ENCODE measurements at regions not wholly inside any gene's neighbourhood (a gene's known extent, or its start where the extent isn't known, plus 50 kb on each side); places are given as distances from the start of the nearest gene placed in this dataset.

GRCh38 chrX:13897566-13897965 lies 80.7 kb upstream of the GPM6B start:
- TF ChIP-seq ZBTB21 (tag by site-specific recombination; IDR thresholded peaks at IDR 0.05) = no peak
- TF ChIP-seq, protein P1, sequence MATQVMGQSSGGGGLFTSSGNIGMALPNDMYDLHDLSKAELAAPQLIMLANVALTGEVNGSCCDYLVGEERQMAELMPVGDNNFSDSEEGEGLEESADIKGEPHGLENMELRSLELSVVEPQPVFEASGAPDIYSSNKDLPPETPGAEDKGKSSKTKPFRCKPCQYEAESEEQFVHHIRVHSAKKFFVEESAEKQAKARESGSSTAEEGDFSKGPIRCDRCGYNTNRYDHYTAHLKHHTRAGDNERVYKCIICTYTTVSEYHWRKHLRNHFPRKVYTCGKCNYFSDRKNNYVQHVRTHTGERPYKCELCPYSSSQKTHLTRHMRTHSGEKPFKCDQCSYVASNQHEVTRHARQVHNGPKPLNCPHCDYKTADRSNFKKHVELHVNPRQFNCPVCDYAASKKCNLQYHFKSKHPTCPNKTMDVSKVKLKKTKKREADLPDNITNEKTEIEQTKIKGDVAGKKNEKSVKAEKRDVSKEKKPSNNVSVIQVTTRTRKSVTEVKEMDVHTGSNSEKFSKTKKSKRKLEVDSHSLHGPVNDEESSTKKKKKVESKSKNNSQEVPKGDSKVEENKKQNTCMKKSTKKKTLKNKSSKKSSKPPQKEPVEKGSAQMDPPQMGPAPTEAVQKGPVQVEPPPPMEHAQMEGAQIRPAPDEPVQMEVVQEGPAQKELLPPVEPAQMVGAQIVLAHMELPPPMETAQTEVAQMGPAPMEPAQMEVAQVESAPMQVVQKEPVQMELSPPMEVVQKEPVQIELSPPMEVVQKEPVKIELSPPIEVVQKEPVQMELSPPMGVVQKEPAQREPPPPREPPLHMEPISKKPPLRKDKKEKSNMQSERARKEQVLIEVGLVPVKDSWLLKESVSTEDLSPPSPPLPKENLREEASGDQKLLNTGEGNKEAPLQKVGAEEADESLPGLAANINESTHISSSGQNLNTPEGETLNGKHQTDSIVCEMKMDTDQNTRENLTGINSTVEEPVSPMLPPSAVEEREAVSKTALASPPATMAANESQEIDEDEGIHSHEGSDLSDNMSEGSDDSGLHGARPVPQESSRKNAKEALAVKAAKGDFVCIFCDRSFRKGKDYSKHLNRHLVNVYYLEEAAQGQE (tag by site-specific recombination; IDR thresholded peaks at IDR 0.05) = no peak
- no peak for TF ChIP-seq CTCF (tag by site-specific recombination; IDR thresholded peaks at IDR 0.05)
- no peak for TF ChIP-seq MEIS1 (CRISPR knock-in tag; IDR thresholded peaks at IDR 0.05; ENCODE audit: borderline replicate concordance)
- TF ChIP-seq ZNF350 (tag by site-specific recombination; IDR thresholded peaks at IDR 0.05) = no peak
- TF ChIP-seq ZNF221 (tag by site-specific recombination; IDR thresholded peaks at IDR 0.05; ENCODE audit: borderline replicate concordance) = no peak
- TF ChIP-seq ZNF433 (tag by site-specific recombination; IDR thresholded peaks at IDR 0.05; ENCODE audit: low read depth) = no peak
- TF ChIP-seq PRDM1 (tag by site-specific recombination; IDR thresholded peaks at IDR 0.05) = no peak
